HEK293 (cell line): ENCODE measurements at regions not wholly inside any gene's neighbourhood (a gene's known extent, or its start where the extent isn't known, plus 50 kb on each side); places are given as distances from the start of the nearest gene placed in this dataset.

Experiments used
- AEBP2 ChIP-seq: fragments of 450-650 bp; formaldehyde crosslinking; IDR thresholded peaks from 2 replicates; pipeline ENCODE4 v1.5.1; 2016; ENCODE audit warnings: missing biosample characterization, missing genetic modification characterization, borderline replicate concordance
- BCL11B ChIP-seq: fragments of 450-650 bp; formaldehyde crosslinking; IDR thresholded peaks from 2 replicates; pipeline ENCODE4 v1.5.1; 2016; ENCODE audit warnings: low read depth, missing biosample characterization, missing genetic modification characterization
- CTCF ChIP-seq: fragments of 450-650 bp; formaldehyde crosslinking; IDR thresholded peaks from 2 replicates; pipeline ENCODE4 v1.5.1; 2016; ENCODE audit warnings: missing biosample characterization, missing genetic modification characterization
- ELK4 ChIP-seq: IDR thresholded peaks from 2 replicates; pipeline ENCODE4 v1.6.1; 2011; ENCODE audit warnings: mild to moderate bottlenecking, low read depth, low read length, borderline replicate concordance
- FEZF1 ChIP-seq: fragments of 450-650 bp; formaldehyde crosslinking; IDR thresholded peaks from 2 replicates; pipeline ENCODE4 v1.5.1; 2016; ENCODE audit warnings: missing biosample characterization, missing genetic modification characterization
- GLI4 ChIP-seq: fragments of 450-650 bp; formaldehyde crosslinking; IDR thresholded peaks from 2 replicates; pipeline ENCODE4 v1.5.1; 2016; ENCODE audit warnings: missing biosample characterization, missing genetic modification characterization
- HIC1 ChIP-seq: fragments of 450-650 bp; formaldehyde crosslinking; IDR thresholded peaks from 2 replicates; pipeline ENCODE4 v1.5.1; 2016; ENCODE audit warnings: missing biosample characterization, missing genetic modification characterization
- PATZ1 ChIP-seq: fragments of 450-650 bp; formaldehyde crosslinking; IDR thresholded peaks from 2 replicates; pipeline ENCODE4 v1.5.1; 2016; ENCODE audit warnings: missing biosample characterization, missing genetic modification characterization
- REST ChIP-seq: fragments of 450-650 bp; formaldehyde crosslinking; IDR thresholded peaks from 2 replicates; pipeline ENCODE4 v1.5.1; 2016; ENCODE audit warnings: missing biosample characterization, missing genetic modification characterization
- SALL2 ChIP-seq: fragments of 450-650 bp; formaldehyde crosslinking; IDR thresholded peaks from 2 replicates; pipeline ENCODE4 v1.5.0; 2017; ENCODE audit warnings: missing biosample characterization, mild to moderate bottlenecking, missing genetic modification characterization, borderline replicate concordance
- SP2 ChIP-seq: fragments of 450-650 bp; formaldehyde crosslinking; IDR thresholded peaks from 2 replicates; pipeline ENCODE4 v1.5.1; 2016; ENCODE audit warnings: missing biosample characterization, missing genetic modification characterization
- SP3 ChIP-seq: fragments of 450-650 bp; formaldehyde crosslinking; IDR thresholded peaks from 2 replicates; pipeline ENCODE4 v1.5.1; 2016; ENCODE audit warnings: missing biosample characterization, missing genetic modification characterization
- TRIM28 ChIP-seq: IDR thresholded peaks from 2 replicates; pipeline ENCODE4 v1.6.1; 2011; ENCODE audit warnings: low read length, control low read depth, borderline replicate concordance
- ZBTB44 ChIP-seq: fragments of 450-650 bp; IDR thresholded peaks from 2 replicates; pipeline ENCODE4 v1.5.1; 2018; ENCODE audit warnings: missing biosample characterization, mild to moderate bottlenecking, missing genetic modification characterization
- ZBTB8A ChIP-seq: fragments of 450-650 bp; formaldehyde crosslinking; IDR thresholded peaks from 2 replicates; pipeline ENCODE4 v1.5.1; 2016; ENCODE audit warnings: missing biosample characterization, missing genetic modification characterization
- ZEB2 ChIP-seq: fragments of 450-650 bp; formaldehyde crosslinking; IDR thresholded peaks from 2 replicates; pipeline ENCODE4 v1.5.1; 2016; ENCODE audit warnings: missing biosample characterization, missing genetic modification characterization
- ZNF19 ChIP-seq: fragments of 450-650 bp; formaldehyde crosslinking; IDR thresholded peaks from 2 replicates; pipeline ENCODE4; 2016; ENCODE audit warnings: missing biosample characterization, missing genetic modification characterization, low read depth
- ZNF26 ChIP-seq: fragments of 450-650 bp; formaldehyde crosslinking; IDR thresholded peaks from 2 replicates; pipeline ENCODE4 v1.5.1; 2016; ENCODE audit warnings: missing biosample characterization, missing genetic modification characterization
- ZNF391 ChIP-seq: fragments of 450-650 bp; formaldehyde crosslinking; IDR thresholded peaks from 2 replicates; pipeline ENCODE4 v1.5.1; 2016; ENCODE audit warnings: low read depth, missing biosample characterization, missing genetic modification characterization, borderline replicate concordance
- ZNF510 ChIP-seq: fragments of 450-650 bp; formaldehyde crosslinking; IDR thresholded peaks from 2 replicates; pipeline ENCODE4 v1.5.1; 2018; ENCODE audit warnings: mild to moderate bottlenecking, missing genetic modification characterization, missing biosample characterization; ENCODE audit not compliant: insufficient replicate concordance
- ZNF521 ChIP-seq: fragments of 450-650 bp; formaldehyde crosslinking; IDR thresholded peaks from 2 replicates; pipeline ENCODE4 v1.5.1; 2017; ENCODE audit warnings: missing biosample characterization, mild to moderate bottlenecking, missing genetic modification characterization
- ZNF544 ChIP-seq: fragments of 450-650 bp; formaldehyde crosslinking; IDR thresholded peaks from 2 replicates; pipeline ENCODE4 v1.5.0; 2017; ENCODE audit warnings: missing biosample characterization, missing genetic modification characterization
- ZNF549 ChIP-seq: fragments of 450-650 bp; IDR thresholded peaks from 2 replicates; pipeline ENCODE4 v1.5.1; 2018; ENCODE audit warnings: missing biosample characterization, missing genetic modification characterization, mild to moderate bottlenecking, inconsistent platforms, moderate library complexity
- ZSCAN30 ChIP-seq: fragments of 450-650 bp; IDR thresholded peaks from 2 replicates; pipeline ENCODE4 v1.5.1; 2018; ENCODE audit warnings: missing biosample characterization, mild to moderate bottlenecking, missing genetic modification characterization, moderate library complexity

GRCh38 chr6:154615483-154616025 is 105.1 kb upstream of the CNKSR3 start (continued):
- no peak for TF ChIP-seq ZNF26 (tag by site-specific recombination)
- TF ChIP-seq ZNF19, result no peak
- no peak for TF ChIP-seq REST (tag by site-specific recombination)
- no peak for TF ChIP-seq SALL2 (tag by site-specific recombination)
- TF ChIP-seq SP2, result no peak
- no peak for TF ChIP-seq AEBP2 (tag by site-specific recombination)
- TF ChIP-seq ZNF544 (tag by site-specific recombination), result no peak
- TF ChIP-seq ZNF391 (tag by site-specific recombination), result no peak
- TF ChIP-seq BCL11B (tag by site-specific recombination), result no peak
- peak; percentile 63; the same call in 1 of the 2 replicates for TF ChIP-seq ZBTB8A (tag by site-specific recombination)
- TF ChIP-seq TRIM28, result peak; percentile 97
- peak; percentile 21; the same call in 1 of the 2 replicates for TF ChIP-seq ZBTB44 (tag by site-specific recombination)
- TF ChIP-seq GLI4 (tag by site-specific recombination), result no peak
- peak; percentile 92 for TF ChIP-seq PATZ1 (tag by site-specific recombination)
- TF ChIP-seq ELK4, result no peak
- TF ChIP-seq HIC1 (tag by site-specific recombination), result peak; percentile 63; the same call in 1 of the 2 replicates
- TF ChIP-seq SP3 (tag by site-specific recombination), result no peak
- TF ChIP-seq ZNF510 (tag by site-specific recombination), result no peak
- TF ChIP-seq ZNF521, result no peak
- TF ChIP-seq CTCF, result peak; percentile 97
- TF ChIP-seq ZEB2 (tag by site-specific recombination), result peak; percentile 82
- TF ChIP-seq ZSCAN30, result peak; percentile 95
- TF ChIP-seq ZNF549 (tag by site-specific recombination), result no peak
- TF ChIP-seq FEZF1, result peak; percentile 98
